ENCODE measurements at regions not wholly inside any gene's neighbourhood (a gene's known extent, or its start where the extent isn't known, plus 50 kb on each side); places are given as distances from the start of the nearest gene placed in this dataset.
"Not testable (repeated sequence)": the region's sequence is repeated elsewhere in the genome, so short reads cannot be mapped to it uniquely, and the experiment has no call there.

- H3K27ac Mint-ChIP-seq: no peak overlapping the region
These were observed 156.3 kb upstream of the SEMA3C start for GRCh38 chr7:81075150-81075549.

GRCh38 chr7:81074406-81074805 is 155.6 kb upstream of the SEMA3C start:
- H3K4me3 Mint-ChIP-seq: no peak overlapping the region
- H3K27me3 Mint-ChIP-seq: no peaks in the 10 kb centered on the region

More at GRCh38 chr7:81075150-81075549, 156.3 kb upstream of the SEMA3C start:
- H3K36me3 Mint-ChIP-seq (ENCODE audit: low read depth): no peaks in the 10 kb centered on the region
- DNase-seq: no peak
- no peaks in the 10 kb centered on the region for H3K27me3 Mint-ChIP-seq
- no peak overlapping the region for H3K4me3 Mint-ChIP-seq
- intact Hi-C loops (cut with micrococcal nuclease): no loop called here
- H3K9me3 Mint-ChIP-seq: peaks cover 5% of the 10 kb centered on the region
- H3K4me1 Mint-ChIP-seq: no peaks in the 10 kb centered on the region

DNA sequence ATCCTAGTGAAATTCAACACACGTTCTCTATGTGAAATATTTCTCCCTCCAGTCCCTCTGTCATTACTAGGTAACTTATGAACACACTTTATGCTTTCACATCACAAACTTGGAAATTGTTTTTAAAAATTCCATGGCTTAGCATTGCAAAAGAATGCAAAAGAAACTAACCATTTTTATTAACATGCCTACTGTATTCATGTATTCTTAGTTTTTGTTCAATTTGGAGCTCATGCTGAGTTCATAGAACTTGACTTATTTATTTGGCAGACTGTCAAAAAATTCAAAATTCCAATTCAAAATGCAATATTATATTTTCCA is 155.0 kb upstream of the SEMA3C start:
- Mint-ChIP-seq H3K36me3 (ENCODE audit: low read depth) (no peaks in the 10 kb centered on the region), H3K9me3 (peaks cover 5% of the 10 kb centered on the region), H3K4me3 (no peak overlapping the region), H3K27me3 (no peaks in the 10 kb centered on the region), H3K4me1 (no peaks in the 10 kb centered on the region), H3K27ac (no peak overlapping the region)
- intact Hi-C loops (cut with micrococcal nuclease): no loop called here
- no peak for DNase-seq

More at GRCh38 chr7:81074406-81074805, 155.6 kb upstream of the SEMA3C start:
- Mint-ChIP-seq H3K9me3 (peaks cover 5% of the 10 kb centered on the region), H3K36me3 (ENCODE audit: low read depth) (no peaks in the 10 kb centered on the region), H3K27ac (no peak overlapping the region), H3K4me1 (no peaks in the 10 kb centered on the region)
- intact Hi-C loops (cut with micrococcal nuclease): no loop called here
- no peak for DNase-seq

DNA sequence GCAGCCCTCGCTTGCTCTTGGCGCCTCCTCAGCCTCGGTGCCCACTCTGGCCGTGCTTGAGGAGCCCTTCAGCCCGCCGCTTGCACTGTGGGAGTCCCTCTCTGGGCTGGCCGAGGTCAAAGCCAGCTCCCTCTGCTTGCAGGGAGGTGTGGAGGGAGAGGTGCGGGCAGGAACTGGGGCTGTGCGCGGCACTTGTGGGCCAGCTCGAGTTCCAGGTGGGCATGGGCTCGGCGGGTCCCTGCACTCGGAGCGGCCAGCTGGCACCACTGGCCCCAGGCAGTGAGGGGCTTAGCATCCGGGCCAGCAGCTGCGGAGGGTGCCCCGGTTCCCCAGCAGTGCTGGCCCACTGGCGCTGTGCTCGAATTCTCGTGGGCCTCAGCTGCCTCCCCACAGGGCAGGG is 152.1 kb upstream of the SEMA3C start:
- Mint-ChIP-seq H3K9me3 (no peaks in the 10 kb centered on the region), H3K4me3 (no peak overlapping the region), H3K27ac (no peak overlapping the region), H3K27me3 (no peaks in the 10 kb centered on the region), H3K4me1 (no peaks in the 10 kb centered on the region), H3K36me3 (ENCODE audit: low read depth) (no peaks in the 10 kb centered on the region)
- no peak for DNase-seq
- intact Hi-C loops (cut with micrococcal nuclease): no loop called here

GRCh38 chr7:81066797-81067196 is 147.9 kb upstream of the SEMA3C start:
- no peak overlapping the region for H3K4me3 Mint-ChIP-seq
- DNase-seq: no peak
- H3K4me1 Mint-ChIP-seq: no peaks in the 10 kb centered on the region
- H3K36me3 Mint-ChIP-seq (ENCODE audit: low read depth): no peaks in the 10 kb centered on the region
- intact Hi-C loops (cut with micrococcal nuclease): no loop called here
- H3K9me3 Mint-ChIP-seq: no peaks in the 10 kb centered on the region
- H3K27ac Mint-ChIP-seq: no peak overlapping the region
- no peaks in the 10 kb centered on the region for H3K27me3 Mint-ChIP-seq

GRCh38 chr7:81064426-81064825 is 145.6 kb upstream of the SEMA3C start:
- Mint-ChIP-seq H3K9me3 (no peaks in the 10 kb centered on the region), H3K4me1 (no peaks in the 10 kb centered on the region), H3K27me3 (no peaks in the 10 kb centered on the region), H3K4me3 (no peak overlapping the region), H3K36me3 (ENCODE audit: low read depth) (no peaks in the 10 kb centered on the region), H3K27ac (no peak overlapping the region)
- no peak for DNase-seq
- intact Hi-C loops (cut with micrococcal nuclease): no loop called here

- no peaks in the 10 kb centered on the region for H3K4me1 Mint-ChIP-seq
- H3K27ac Mint-ChIP-seq: no peak overlapping the region
- DNase-seq: no peak
- H3K27me3 Mint-ChIP-seq: no peaks in the 10 kb centered on the region
- no peak overlapping the region for H3K4me3 Mint-ChIP-seq
- no peaks in the 10 kb centered on the region for H3K9me3 Mint-ChIP-seq
- no peaks in the 10 kb centered on the region for H3K36me3 Mint-ChIP-seq (ENCODE audit: low read depth)
- intact Hi-C loops (cut with micrococcal nuclease): no loop called here
These were observed 143.9 kb upstream of the SEMA3C start for GRCh38 chr7:81062755-81063154.

- DNase-seq; H3K27me3 Mint-ChIP-seq; H3K9me3 Mint-ChIP-seq; H3K27ac Mint-ChIP-seq; intact Hi-C loops (cut with micrococcal nuclease); H3K4me3 Mint-ChIP-seq; H3K4me1 Mint-ChIP-seq; H3K36me3 Mint-ChIP-seq (ENCODE audit: low read depth): not testable (repeated sequence)
These were observed 138.6 kb upstream of the SEMA3C start for GRCh38 chr7:81057469-81057868.

DNA sequence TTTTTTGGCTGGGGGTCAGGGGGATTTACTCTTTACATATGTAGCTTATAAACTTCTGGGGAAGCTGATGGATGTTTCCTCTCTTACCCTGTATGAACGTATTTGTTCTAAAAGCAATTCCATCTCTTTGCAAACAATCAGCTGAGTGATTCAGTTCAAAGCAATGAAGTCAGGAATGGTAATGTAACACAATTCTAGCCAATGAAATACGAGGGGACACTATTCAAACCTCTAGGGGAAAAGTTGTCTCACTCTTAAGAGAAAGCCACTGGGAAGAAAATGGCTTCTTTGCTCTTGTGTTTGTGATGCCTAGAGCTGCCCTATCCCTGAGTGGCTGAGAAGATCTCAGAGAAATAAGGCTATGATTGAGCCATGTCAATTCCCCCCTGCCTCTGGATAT is 134.8 kb upstream of the SEMA3C start:
- H3K27me3 Mint-ChIP-seq: no peaks in the 10 kb centered on the region
- no peak overlapping the region for H3K4me3 Mint-ChIP-seq
- H3K27ac Mint-ChIP-seq: no peak overlapping the region
- intact Hi-C loops (cut with micrococcal nuclease): no loop called here
- no peaks in the 10 kb centered on the region for H3K9me3 Mint-ChIP-seq
- no peak for DNase-seq
- H3K36me3 Mint-ChIP-seq (ENCODE audit: low read depth): no peaks in the 10 kb centered on the region
- H3K4me1 Mint-ChIP-seq: no peaks in the 10 kb centered on the region

DNA sequence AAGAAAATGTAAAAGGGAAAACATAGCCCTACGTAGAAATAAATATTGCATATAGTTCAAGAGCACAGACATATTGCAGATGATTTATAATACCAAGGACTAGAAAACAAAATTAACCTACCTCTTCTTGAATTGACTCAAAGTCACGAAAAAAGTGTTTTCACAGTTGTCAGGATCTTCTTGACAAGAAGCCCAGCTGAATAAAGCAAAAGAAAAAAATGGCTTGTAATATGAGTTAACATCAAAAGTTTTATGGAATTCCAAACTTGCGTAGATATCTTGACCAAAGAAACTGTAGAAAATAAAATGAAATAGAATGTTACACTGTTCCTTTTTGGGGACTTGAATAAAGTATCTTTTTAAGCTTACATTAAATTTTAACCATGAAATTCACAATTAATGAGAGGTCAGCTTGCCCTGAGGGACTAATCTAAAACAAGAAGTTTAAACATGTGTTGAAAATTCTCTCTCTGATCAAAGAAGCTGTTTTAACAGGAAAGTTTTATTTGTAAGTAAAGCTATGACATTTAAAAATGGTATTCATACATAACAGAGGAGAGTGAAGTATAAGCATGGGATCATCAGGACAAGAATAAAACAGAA is 133.1 kb upstream of the SEMA3C start:
- Mint-ChIP-seq H3K4me1 (no peaks in the 10 kb centered on the region), H3K27ac (no peak overlapping the region)
- no peak for DNase-seq

DNA sequence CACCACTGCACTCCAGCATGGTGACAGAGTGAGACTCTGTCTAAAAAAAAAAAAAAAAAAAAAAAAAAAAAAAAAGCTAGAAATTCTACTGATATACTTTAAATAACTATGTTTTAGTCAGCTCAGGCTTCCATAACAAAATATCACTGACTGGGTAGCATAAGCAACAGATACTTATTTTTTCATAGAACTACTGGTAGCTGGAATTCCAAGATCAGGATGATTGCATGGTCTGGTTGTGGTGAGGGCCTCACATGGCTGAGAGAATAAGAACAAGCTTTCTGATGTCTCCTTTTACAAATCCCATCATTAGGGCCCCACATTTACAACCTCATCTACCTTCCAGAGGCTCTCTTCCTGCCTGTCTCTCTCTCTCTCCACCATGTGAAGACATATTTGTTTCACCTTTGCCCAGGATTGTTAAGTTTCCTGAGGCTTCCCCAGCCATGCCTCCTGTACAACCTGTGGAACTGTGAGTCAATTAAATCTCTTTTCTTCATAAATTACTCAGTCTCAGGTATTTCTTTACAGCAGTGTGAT is 126.7 kb upstream of the SEMA3C start:
- intact Hi-C loops (cut with micrococcal nuclease): no loop called here
- Mint-ChIP-seq H3K9me3 (no peaks in the 10 kb centered on the region), H3K4me1 (no peaks in the 10 kb centered on the region), H3K27ac (no peak overlapping the region), H3K36me3 (ENCODE audit: low read depth) (no peaks in the 10 kb centered on the region), H3K27me3 (no peaks in the 10 kb centered on the region), H3K4me3 (no peak overlapping the region)
- no peak for DNase-seq

More for the DNA sequence above, 133.1 kb upstream of the SEMA3C start:
- intact Hi-C loops (cut with micrococcal nuclease): no loop called here
- H3K27me3 Mint-ChIP-seq: no peaks in the 10 kb centered on the region
- no peaks in the 10 kb centered on the region for H3K9me3 Mint-ChIP-seq
- no peak overlapping the region for H3K4me3 Mint-ChIP-seq
- H3K36me3 Mint-ChIP-seq (ENCODE audit: low read depth): no peaks in the 10 kb centered on the region

GRCh38 chr7:81042646-81043045 is 123.8 kb upstream of the SEMA3C start:
- DNase-seq; H3K9me3 Mint-ChIP-seq; intact Hi-C loops (cut with micrococcal nuclease); H3K27me3 Mint-ChIP-seq; H3K4me3 Mint-ChIP-seq; H3K36me3 Mint-ChIP-seq (ENCODE audit: low read depth); H3K27ac Mint-ChIP-seq; H3K4me1 Mint-ChIP-seq: not testable (repeated sequence)

DNA sequence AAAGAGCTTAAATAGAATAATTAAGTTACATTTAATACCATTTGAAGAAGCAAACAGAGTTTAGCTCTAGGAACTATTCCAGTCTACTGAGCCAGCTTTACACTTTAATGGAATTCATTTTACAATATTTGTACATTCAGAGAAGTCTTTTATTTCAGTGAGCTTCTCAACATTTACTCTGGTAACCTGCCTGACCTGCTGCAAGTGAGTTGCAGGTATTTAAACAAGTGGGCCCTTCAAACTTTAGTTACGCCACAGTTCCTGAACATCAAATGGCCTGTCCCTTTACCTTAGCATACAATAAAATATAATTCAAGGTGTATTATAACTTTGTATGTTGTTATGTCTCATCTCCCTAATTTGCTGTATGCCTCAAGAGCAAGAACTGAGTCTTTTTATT is 121.6 kb upstream of the SEMA3C start:
- Mint-ChIP-seq H3K4me3 (no peak overlapping the region), H3K4me1 (no peaks in the 10 kb centered on the region), H3K9me3 (peaks cover 2% of the 10 kb centered on the region), H3K36me3 (ENCODE audit: low read depth) (no peaks in the 10 kb centered on the region), H3K27me3 (no peaks in the 10 kb centered on the region), H3K27ac (no peak overlapping the region)
- intact Hi-C loops (cut with micrococcal nuclease): no loop called here
- DNase-seq: no peak

DNA sequence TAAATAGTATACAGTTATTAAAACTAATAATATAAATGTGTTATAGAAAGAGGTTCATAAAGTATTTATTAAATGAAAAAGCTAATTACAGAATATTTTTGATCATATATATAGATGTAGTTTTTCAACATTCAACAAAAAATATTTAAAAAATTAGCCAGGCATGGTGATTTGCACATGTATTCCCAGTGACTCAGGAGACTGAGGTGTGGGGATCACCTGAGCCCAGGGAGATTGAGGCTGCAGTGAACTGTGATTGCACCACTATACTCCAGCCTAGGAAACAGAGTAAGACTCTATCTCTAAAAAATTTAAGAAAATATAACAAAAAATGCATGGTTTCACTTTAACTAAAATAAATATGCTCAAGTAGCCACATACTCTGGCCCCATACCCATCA is 118.0 kb upstream of the SEMA3C start:
- no peak for DNase-seq
- peaks cover 2% of the 10 kb centered on the region for H3K9me3 Mint-ChIP-seq
- H3K27ac Mint-ChIP-seq: no peak overlapping the region
- H3K36me3 Mint-ChIP-seq (ENCODE audit: low read depth): no peaks in the 10 kb centered on the region
- intact Hi-C loops (cut with micrococcal nuclease): no loop called here
- H3K4me3 Mint-ChIP-seq: no peak overlapping the region
- H3K27me3 Mint-ChIP-seq: no peaks in the 10 kb centered on the region
- H3K4me1 Mint-ChIP-seq: no peaks in the 10 kb centered on the region

GRCh38 chr7:81036057-81036456 is 117.2 kb upstream of the SEMA3C start:
- no peak overlapping the region for H3K27ac Mint-ChIP-seq
- H3K4me1 Mint-ChIP-seq: no peaks in the 10 kb centered on the region
- no peak overlapping the region for H3K4me3 Mint-ChIP-seq
- H3K27me3 Mint-ChIP-seq: no peaks in the 10 kb centered on the region
- no peak for DNase-seq
- H3K9me3 Mint-ChIP-seq: peaks cover 2% of the 10 kb centered on the region
- intact Hi-C loops (cut with micrococcal nuclease): no loop called here
- no peaks in the 10 kb centered on the region for H3K36me3 Mint-ChIP-seq (ENCODE audit: low read depth)
